ENCODE measurements at regions not wholly inside any gene's neighbourhood (a gene's known extent, or its start where the extent isn't known, plus 50 kb on each side); places are given as distances from the start of the nearest gene placed in this dataset.

- no peaks in the 10 kb centered on the region for H3K4me1 ChIP-seq
- POLR2A ChIA-PET: no interaction called here
- Mint-ChIP-seq H3K27me3 (ENCODE audit: insufficient read depth, unreplicated experiment) (no peaks in the 10 kb centered on the region), H3K4me1 (ENCODE audit: low read depth, unreplicated experiment) (no peaks in the 10 kb centered on the region), H3K4me3 (ENCODE audit: unreplicated experiment) (no peak overlapping the region), H3K27ac (ENCODE audit: unreplicated experiment) (no peak overlapping the region), H3K9me3 (ENCODE audit: unreplicated experiment) (no peaks in the 10 kb centered on the region), H3K36me3 (ENCODE audit: insufficient read depth, unreplicated experiment) (no peaks in the 10 kb centered on the region)
- CTCF ChIA-PET: no interaction called here
- no peaks in the 10 kb centered on the region for H3K36me3 ChIP-seq (ENCODE audit: control insufficient read depth, insufficient read depth, low read length)
- no TSS peak for BruUV-seq (replicated peaks)
- TF ChIP-seq CTCF (IDR thresholded peaks at IDR 0.05; ENCODE audit: insufficient read depth in 1 of 2, low read depth in 1 of 2, low read length in 1 of 2, severe bottlenecking in 1 of 2, unreplicated experiment in 1 of 2): no peak
- intact Hi-C loops (cut with micrococcal nuclease; ENCODE audit: unreplicated experiment): no loop called here
- 0 out of 2 replicates have a peak, but pooled peaks cover 3% of the 10 kb centered on the region for H3K9me3 ChIP-seq
- no peak for DNase-seq
- no peaks in the 10 kb centered on the region for H3K27me3 ChIP-seq (replicated peaks; ENCODE audit: control insufficient read depth, insufficient read depth, low read length)
- no peak overlapping the region for H3K4me3 ChIP-seq (ENCODE audit: low read depth, low read length)
These were observed 342.4 kb upstream of the THBS1 start for GRCh38 chr15:39238443-39238842.

DNA sequence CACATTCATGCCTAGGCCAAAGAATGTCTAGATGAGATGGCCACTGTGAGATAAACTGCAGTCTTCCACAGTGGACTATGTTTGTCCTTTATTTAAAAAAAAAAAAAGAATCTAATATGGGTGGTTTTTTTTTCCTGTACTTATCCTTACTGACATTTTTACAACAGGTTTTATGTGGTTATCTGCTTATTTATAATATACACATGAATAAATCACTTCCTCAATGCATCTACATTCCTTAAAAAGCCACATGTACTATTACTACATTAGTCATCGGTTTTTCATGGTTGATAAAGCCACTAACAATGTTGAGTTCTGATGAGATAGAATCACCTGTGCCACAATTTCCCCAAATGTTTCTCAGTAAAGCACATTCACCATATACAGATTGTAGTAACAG is 341.3 kb upstream of the THBS1 start:
- intact Hi-C loops (cut with micrococcal nuclease; ENCODE audit: unreplicated experiment): no loop called here
- no peaks in the 10 kb centered on the region for H3K4me1 ChIP-seq
- no peak overlapping the region for H3K4me3 ChIP-seq (ENCODE audit: low read depth, low read length)
- TF ChIP-seq CTCF (IDR thresholded peaks at IDR 0.05; ENCODE audit: insufficient read depth in 1 of 2, low read depth in 1 of 2, low read length in 1 of 2, severe bottlenecking in 1 of 2, unreplicated experiment in 1 of 2): no peak
- no peaks in the 10 kb centered on the region for H3K36me3 ChIP-seq (ENCODE audit: control insufficient read depth, insufficient read depth, low read length)
- H3K9me3 ChIP-seq: 0 out of 2 replicates have a peak, but pooled peaks cover 3% of the 10 kb centered on the region
- Mint-ChIP-seq H3K9me3 (ENCODE audit: unreplicated experiment) (no peaks in the 10 kb centered on the region), H3K27me3 (ENCODE audit: insufficient read depth, unreplicated experiment) (no peaks in the 10 kb centered on the region), H3K36me3 (ENCODE audit: insufficient read depth, unreplicated experiment) (no peaks in the 10 kb centered on the region), H3K27ac (ENCODE audit: unreplicated experiment) (no peak overlapping the region), H3K4me3 (ENCODE audit: unreplicated experiment) (no peak overlapping the region), H3K4me1 (ENCODE audit: low read depth, unreplicated experiment) (no peaks in the 10 kb centered on the region)
- BruUV-seq (replicated peaks): no TSS peak
- no peaks in the 10 kb centered on the region for H3K27me3 ChIP-seq (replicated peaks; ENCODE audit: control insufficient read depth, insufficient read depth, low read length)
- ChIA-PET POLR2A (no interaction called here), CTCF (no interaction called here)
- DNase-seq: no peak

- Histone ChIP-seq H3K9me3 (0 out of 2 replicates have a peak, but pooled peaks cover 3% of the 10 kb centered on the region), H3K4me1 (no peaks in the 10 kb centered on the region), H3K4me3 (ENCODE audit: low read depth, low read length) (no peak overlapping the region), H3K27me3 (replicated peaks; ENCODE audit: control insufficient read depth, insufficient read depth, low read length) (no peaks in the 10 kb centered on the region), H3K36me3 (ENCODE audit: control insufficient read depth, insufficient read depth, low read length) (no peaks in the 10 kb centered on the region)
- BruUV-seq (replicated peaks): no TSS peak
- TF ChIP-seq CTCF (IDR thresholded peaks at IDR 0.05; ENCODE audit: insufficient read depth in 1 of 2, low read depth in 1 of 2, low read length in 1 of 2, severe bottlenecking in 1 of 2, unreplicated experiment in 1 of 2): no peak
- no peaks in the 10 kb centered on the region for H3K9me3 Mint-ChIP-seq (ENCODE audit: unreplicated experiment)
- H3K36me3 Mint-ChIP-seq (ENCODE audit: insufficient read depth, unreplicated experiment): no peaks in the 10 kb centered on the region
- POLR2A ChIA-PET: no interaction called here
- no peak overlapping the region for H3K27ac Mint-ChIP-seq (ENCODE audit: unreplicated experiment)
- H3K4me3 Mint-ChIP-seq (ENCODE audit: unreplicated experiment): no peak overlapping the region
- DNase-seq: no peak
- CTCF ChIA-PET: no interaction called here
- intact Hi-C loops (cut with micrococcal nuclease; ENCODE audit: unreplicated experiment): no loop called here
- H3K27me3 Mint-ChIP-seq (ENCODE audit: insufficient read depth, unreplicated experiment): no peaks in the 10 kb centered on the region
- no peaks in the 10 kb centered on the region for H3K4me1 Mint-ChIP-seq (ENCODE audit: low read depth, unreplicated experiment)
These were observed 338.5 kb upstream of the THBS1 start for GRCh38 chr15:39242345-39242744.

Measured in Caco-2 (cell line).